A549 (cell line): ENCODE measurements at regions not wholly inside any gene's neighbourhood (a gene's known extent, or its start where the extent isn't known, plus 50 kb on each side); places are given as distances from the start of the nearest gene placed in this dataset.

Source experiments
- ATAC-seq, 2 experiments: fragments of 200-7000 bp in 1 of 2; fragments of >200 bp in 1 of 2; cut with Nextera tagmentation in 1 of 2; cut with Tn5 transposase in 1 of 2; 3 replicates each; pipeline versions ENCODE4 v1.8.0 to v1.9.1; 2018 to 2020; ENCODE audit warnings: mild to moderate bottlenecking in 1 of 2, moderate library complexity in 1 of 2
- CTCF ChIA-PET: fragments of 300-600 bp; sonication (Branson Sonifier 250); formaldehyde crosslinking; extraction: SDS; loops from one replicate; lab custom pipeline; 2021; ENCODE audit warnings: antibody characterized with exemption, inconsistent platforms; lab: Yijun Ruan, JAX
- POLR2A ChIA-PET: fragments of 350-600 bp; formaldehyde crosslinking; extraction: SDS; loops from one replicate; lab custom pipeline; 2021; ENCODE audit warnings: antibody characterized with exemption, inconsistent platforms; lab: Yijun Ruan, JAX
- DNase-seq, 2 experiments: peaks; one replicate each; pipeline versions ENCODE4 v3.0.0 to v3.0.0-alpha.2; 2011 to 2016; ENCODE audit warnings: low read depth in 1 of 2, low spot score in 1 of 2
- FAIRE-seq: peaks from 2 replicates; lab custom pipeline; 2011; peaks lifted over from hg19 to GRCh38; lab: Jason Lieb, UNC
- H3K27ac ChIP-seq, 2 experiments: fragments of >200 bp; sonication (Bioruptor Twin); formaldehyde crosslinking; 3 replicates each; pipeline ENCODE4 v1.5.1; 2016 to 2017
- H3K4me1 ChIP-seq: fragments of >200 bp; sonication (Bioruptor Twin); formaldehyde crosslinking; 3 replicates; pipeline ENCODE4 v1.6.1; 2016
- H3K4me2 ChIP-seq: fragments of >200 bp; sonication (Bioruptor Twin); formaldehyde crosslinking; 3 replicates; pipeline ENCODE4 v1.6.1; 2016
- H3K4me3 ChIP-seq: fragments of >200 bp; sonication (Bioruptor Twin); formaldehyde crosslinking; 3 replicates; pipeline ENCODE4 v1.5.1; 2016
- H3K9me3 ChIP-seq: fragments of >200 bp; sonication (Bioruptor Twin); formaldehyde crosslinking; 3 replicates; pipeline ENCODE4 v1.6.1; 2016
- CEBPB ChIP-seq, 2 experiments: fragments of >200 bp in 1 of 2; sonication (Bioruptor Twin) in 1 of 2; formaldehyde crosslinking in 1 of 2; IDR thresholded peaks; 2 replicates each; pipeline ENCODE4 v1.6.1; 2012 to 2016
- CHD2 ChIP-seq: fragments of 150-350 bp; IDR thresholded peaks from 2 replicates; pipeline ENCODE4 v1.6.1; 2014; ENCODE audit warnings: low read length; ENCODE audit not compliant: partially characterized antibody
- EHF ChIP-seq: fragments of 250-450 bp; sonication (Bioruptor Pico); IDR thresholded peaks from 2 replicates; pipeline ENCODE4 v1.5.0; 2020; ENCODE audit warnings: mild to moderate bottlenecking
- EHMT2 ChIP-seq: fragments of 200-600 bp; sonication (generic); IDR thresholded peaks from 2 replicates; pipeline ENCODE4 v1.6.1; 2016; ENCODE audit warnings: antibody characterized with exemption, low read depth, mild to moderate bottlenecking, moderate library complexity
- EP300 ChIP-seq, 2 experiments: fragments of >200 bp; sonication (Bioruptor Twin); formaldehyde crosslinking; IDR thresholded peaks; 2 replicates in 1 of 2; 3 replicates in 1 of 2; pipeline ENCODE4 v1.6.1; 2016 to 2017
- GATA3 ChIP-seq: IDR thresholded peaks from 2 replicates; pipeline ENCODE4 v1.6.1; 2012; ENCODE audit warnings: borderline replicate concordance
- HOXA7 ChIP-seq: fragments of 250-450 bp; sonication (Bioruptor Pico); IDR thresholded peaks from 2 replicates; pipeline ENCODE4 v1.5.0; 2020; ENCODE audit warnings: mild to moderate bottlenecking, moderate library complexity
- JUN ChIP-seq, 2 experiments: fragments of >200 bp; sonication (Bioruptor Twin); formaldehyde crosslinking; IDR thresholded peaks; 2 replicates in 1 of 2; 3 replicates in 1 of 2; pipeline ENCODE4 v1.6.1; 2016 to 2017
- JUNB ChIP-seq: fragments of >200 bp; sonication (Bioruptor Twin); formaldehyde crosslinking; IDR thresholded peaks from 2 replicates; pipeline ENCODE4 v1.6.1; 2016
- NFE2L2 ChIP-seq: fragments of 150-350 bp; conservative IDR thresholded peaks from 2 replicates; pipeline ENCODE4 v1.6.1; 2014; ENCODE audit warnings: low read length
- RCOR1 ChIP-seq: fragments of 150-350 bp; IDR thresholded peaks from 2 replicates; pipeline ENCODE4 v1.6.1; 2014; ENCODE audit warnings: antibody characterized with exemption, low read length, low read depth
- RFX5 ChIP-seq: fragments of 450-650 bp; IDR thresholded peaks from 2 replicates; pipeline ENCODE4 v1.7.1; 2014; ENCODE audit warnings: antibody characterized with exemption, mild to moderate bottlenecking, moderate library complexity
- TP53 ChIP-seq: fragments of 250-450 bp; sonication (Bioruptor Pico); IDR thresholded peaks from 2 replicates; pipeline ENCODE4 v1.5.0; 2021; ENCODE audit warnings: mild to moderate bottlenecking, moderate library complexity
- ZC3H11A ChIP-seq: fragments of 450-650 bp; IDR thresholded peaks from 2 replicates; pipeline ENCODE4 v1.6.1; 2014; ENCODE audit warnings: antibody characterized with exemption, mild to moderate bottlenecking
- ZFP36 ChIP-seq: fragments of 450-650 bp; IDR thresholded peaks from 2 replicates; pipeline ENCODE4 v1.6.1; 2014; ENCODE audit warnings: borderline replicate concordance; ENCODE audit not compliant: partially characterized antibody
- WGBS: methylation state at CpG from one replicate; pipeline ENCODE4 v1.1.6; 2017; ENCODE audit errors: missing lambda C conversion rate; 5-methylcytosine and 5-hydroxymethylcytosine counted together
- TF ChIP-seq, protein P1 (sequence below): fragments of 150-350 bp; IDR thresholded peaks from 2 replicates; pipeline ENCODE4 v1.6.1; 2014; ENCODE audit warnings: low read depth, mild to moderate bottlenecking, low read length
- TF ChIP-seq, protein P2 (sequence below): fragments of 450-650 bp; IDR thresholded peaks from 2 replicates; pipeline ENCODE4 v1.6.1; 2014; ENCODE audit warnings: antibody characterized with exemption
- TF ChIP-seq, protein P3 (sequence below): fragments of >200 bp; sonication (Bioruptor Twin); formaldehyde crosslinking; IDR thresholded peaks from 3 replicates; pipeline ENCODE4 v1.6.1; 2016
- TF ChIP-seq, protein P4 (sequence below): fragments of 250-450 bp; sonication (Bioruptor Pico); IDR thresholded peaks from 2 replicates; pipeline ENCODE4 v1.5.0; 2020; ENCODE audit warnings: low read depth, mild to moderate bottlenecking, moderate library complexity
- TF ChIP-seq, protein P5 (sequence below): fragments of >200 bp; sonication (Bioruptor Twin); formaldehyde crosslinking; IDR thresholded peaks from 3 replicates; pipeline ENCODE4 v1.5.1; 2016
- TF ChIP-seq, protein P6 (sequence below): IDR thresholded peaks from 2 replicates; pipeline ENCODE4 v1.6.1; 2012

DNA sequence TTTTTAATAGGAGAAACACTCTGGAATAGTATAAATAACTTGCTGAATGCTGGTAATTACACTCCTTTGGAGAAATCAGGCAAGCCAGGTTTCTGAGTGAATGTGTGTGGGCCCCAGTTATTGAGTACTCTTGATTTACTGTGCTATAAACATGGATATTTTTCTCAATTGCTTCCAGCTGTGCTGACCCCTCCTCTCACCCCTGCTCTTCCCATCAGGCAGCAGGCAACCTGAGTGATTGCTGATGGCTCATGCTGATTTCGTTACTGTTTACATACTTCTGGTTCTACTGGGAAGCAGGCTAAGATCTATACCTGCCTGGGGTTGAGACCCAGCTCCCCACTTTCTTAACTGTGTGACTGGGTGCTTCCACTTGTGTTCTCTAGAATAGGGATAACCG lies 68.5 kb downstream of the DHCR7 start:
- ATAC-seq (no peak), FAIRE-seq (no peak), DNase-seq (no peak)
- TF ChIP-seq HOXA7 (no peak), JUNB (no peak), JUN (IDR thresholded peaks at IDR 0.05) (no peak), GATA3 (no peak), EHF (CRISPR knock-in tag) (no peak), CEBPB (IDR thresholded peaks at IDR 0.05) (no peak), ZFP36 (no peak), RCOR1 (no peak), EHMT2 (no peak), TP53 (CRISPR knock-in tag) (no peak)
- TF ChIP-seq, protein P1, sequence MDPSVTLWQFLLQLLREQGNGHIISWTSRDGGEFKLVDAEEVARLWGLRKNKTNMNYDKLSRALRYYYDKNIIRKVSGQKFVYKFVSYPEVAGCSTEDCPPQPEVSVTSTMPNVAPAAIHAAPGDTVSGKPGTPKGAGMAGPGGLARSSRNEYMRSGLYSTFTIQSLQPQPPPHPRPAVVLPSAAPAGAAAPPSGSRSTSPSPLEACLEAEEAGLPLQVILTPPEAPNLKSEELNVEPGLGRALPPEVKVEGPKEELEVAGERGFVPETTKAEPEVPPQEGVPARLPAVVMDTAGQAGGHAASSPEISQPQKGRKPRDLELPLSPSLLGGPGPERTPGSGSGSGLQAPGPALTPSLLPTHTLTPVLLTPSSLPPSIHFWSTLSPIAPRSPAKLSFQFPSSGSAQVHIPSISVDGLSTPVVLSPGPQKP = no peak
- TF ChIP-seq, protein P2, sequence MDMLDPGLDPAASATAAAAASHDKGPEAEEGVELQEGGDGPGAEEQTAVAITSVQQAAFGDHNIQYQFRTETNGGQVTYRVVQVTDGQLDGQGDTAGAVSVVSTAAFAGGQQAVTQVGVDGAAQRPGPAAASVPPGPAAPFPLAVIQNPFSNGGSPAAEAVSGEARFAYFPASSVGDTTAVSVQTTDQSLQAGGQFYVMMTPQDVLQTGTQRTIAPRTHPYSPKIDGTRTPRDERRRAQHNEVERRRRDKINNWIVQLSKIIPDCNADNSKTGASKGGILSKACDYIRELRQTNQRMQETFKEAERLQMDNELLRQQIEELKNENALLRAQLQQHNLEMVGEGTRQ = no peak
- POLR2A ChIA-PET = no interaction called here
- Histone ChIP-seq H3K4me3 (no peak overlapping the region), H3K27ac (no peak overlapping the region), H3K4me2 (no peak overlapping the region), H3K9me3 (0 out of 3 replicates have a peak, but pooled peaks cover 3% of the 10 kb centered on the region), H3K4me1 (no peaks in the 10 kb centered on the region)
- WGBS = 0% methylated on average over 2 of the region's 2 CpGs
- CTCF ChIA-PET = no interaction called here

DNA sequence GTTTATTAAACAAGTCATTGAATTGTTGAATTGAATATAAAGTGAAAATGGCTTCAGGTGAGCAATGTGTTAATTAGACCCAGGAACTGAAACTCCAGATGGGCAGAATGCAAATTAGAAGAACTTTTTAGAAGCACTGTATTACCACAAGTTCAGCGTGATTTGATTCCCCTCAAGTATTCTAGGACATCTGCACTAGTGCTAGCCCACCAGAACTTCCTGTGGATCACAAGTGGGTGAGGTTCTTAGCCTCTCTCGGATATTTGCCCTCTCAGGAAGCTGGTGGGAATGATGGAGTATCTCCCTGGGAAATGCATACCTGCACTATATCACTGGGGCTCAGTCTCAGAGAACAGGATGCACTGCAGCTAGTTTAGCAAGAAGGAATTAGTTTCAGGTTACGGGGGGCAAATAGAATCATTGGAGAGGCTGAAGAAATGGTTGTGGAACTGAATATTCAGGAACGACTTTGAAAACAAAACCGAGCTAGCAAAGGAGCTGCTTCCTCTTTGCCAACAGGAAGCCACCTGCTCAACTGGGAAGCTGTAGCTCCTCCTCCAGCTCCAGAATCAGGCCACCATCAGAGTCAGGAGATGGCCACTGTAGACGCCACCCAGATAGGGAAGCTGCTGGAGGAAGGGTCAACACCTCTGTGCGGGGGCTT lies 74.3 kb downstream of the DHCR7 start:
- Histone ChIP-seq H3K4me2 (no peak overlapping the region), H3K4me1 (no peaks in the 10 kb centered on the region), H3K27ac (no peak overlapping the region), H3K4me3 (no peak overlapping the region), H3K9me3 (no peaks in the 10 kb centered on the region)
- ATAC-seq (no peak), FAIRE-seq (no peak), DNase-seq (no peak)
- WGBS = 28% methylated on average over 7 of the region's 7 CpGs
- CTCF ChIA-PET = interaction anchor here (0.5 to 2.1 kb wide), 10 partner anchors 8 to 564 kb away, joined by 3 to 7 read pairs (median 4); no protein-coding TSS in a partner anchor
- TF ChIP-seq ZC3H11A (no peak), CHD2 (no peak), EP300 (IDR thresholded peaks at IDR 0.05) (no peak), TP53 (CRISPR knock-in tag) (no peak), EHF (CRISPR knock-in tag) (no peak), RFX5 (no peak), CEBPB (IDR thresholded peaks at IDR 0.05) (no peak), HOXA7 (no peak), NFE2L2 (no peak), GATA3 (no peak)
- TF ChIP-seq, protein P3, sequence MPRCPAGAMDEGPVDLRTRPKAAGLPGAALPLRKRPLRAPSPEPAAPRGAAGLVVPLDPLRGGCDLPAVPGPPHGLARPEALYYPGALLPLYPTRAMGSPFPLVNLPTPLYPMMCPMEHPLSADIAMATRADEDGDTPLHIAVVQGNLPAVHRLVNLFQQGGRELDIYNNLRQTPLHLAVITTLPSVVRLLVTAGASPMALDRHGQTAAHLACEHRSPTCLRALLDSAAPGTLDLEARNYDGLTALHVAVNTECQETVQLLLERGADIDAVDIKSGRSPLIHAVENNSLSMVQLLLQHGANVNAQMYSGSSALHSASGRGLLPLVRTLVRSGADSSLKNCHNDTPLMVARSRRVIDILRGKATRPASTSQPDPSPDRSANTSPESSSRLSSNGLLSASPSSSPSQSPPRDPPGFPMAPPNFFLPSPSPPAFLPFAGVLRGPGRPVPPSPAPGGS = no peak
- TF ChIP-seq, protein P4, sequence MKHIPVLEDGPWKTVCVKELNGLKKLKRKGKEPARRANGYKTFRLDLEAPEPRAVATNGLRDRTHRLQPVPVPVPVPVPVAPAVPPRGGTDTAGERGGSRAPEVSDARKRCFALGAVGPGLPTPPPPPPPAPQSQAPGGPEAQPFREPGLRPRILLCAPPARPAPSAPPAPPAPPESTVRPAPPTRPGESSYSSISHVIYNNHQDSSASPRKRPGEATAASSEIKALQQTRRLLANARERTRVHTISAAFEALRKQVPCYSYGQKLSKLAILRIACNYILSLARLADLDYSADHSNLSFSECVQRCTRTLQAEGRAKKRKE (CRISPR knock-in tag) = no peak
- TF ChIP-seq, protein P5, sequence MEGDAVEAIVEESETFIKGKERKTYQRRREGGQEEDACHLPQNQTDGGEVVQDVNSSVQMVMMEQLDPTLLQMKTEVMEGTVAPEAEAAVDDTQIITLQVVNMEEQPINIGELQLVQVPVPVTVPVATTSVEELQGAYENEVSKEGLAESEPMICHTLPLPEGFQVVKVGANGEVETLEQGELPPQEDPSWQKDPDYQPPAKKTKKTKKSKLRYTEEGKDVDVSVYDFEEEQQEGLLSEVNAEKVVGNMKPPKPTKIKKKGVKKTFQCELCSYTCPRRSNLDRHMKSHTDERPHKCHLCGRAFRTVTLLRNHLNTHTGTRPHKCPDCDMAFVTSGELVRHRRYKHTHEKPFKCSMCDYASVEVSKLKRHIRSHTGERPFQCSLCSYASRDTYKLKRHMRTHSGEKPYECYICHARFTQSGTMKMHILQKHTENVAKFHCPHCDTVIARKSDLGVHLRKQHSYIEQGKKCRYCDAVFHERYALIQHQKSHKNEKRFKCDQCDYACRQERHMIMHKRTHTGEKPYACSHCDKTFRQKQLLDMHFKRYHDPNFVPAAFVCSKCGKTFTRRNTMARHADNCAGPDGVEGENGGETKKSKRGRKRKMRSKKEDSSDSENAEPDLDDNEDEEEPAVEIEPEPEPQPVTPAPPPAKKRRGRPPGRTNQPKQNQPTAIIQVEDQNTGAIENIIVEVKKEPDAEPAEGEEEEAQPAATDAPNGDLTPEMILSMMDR = no peak
- TF ChIP-seq, protein P6, sequence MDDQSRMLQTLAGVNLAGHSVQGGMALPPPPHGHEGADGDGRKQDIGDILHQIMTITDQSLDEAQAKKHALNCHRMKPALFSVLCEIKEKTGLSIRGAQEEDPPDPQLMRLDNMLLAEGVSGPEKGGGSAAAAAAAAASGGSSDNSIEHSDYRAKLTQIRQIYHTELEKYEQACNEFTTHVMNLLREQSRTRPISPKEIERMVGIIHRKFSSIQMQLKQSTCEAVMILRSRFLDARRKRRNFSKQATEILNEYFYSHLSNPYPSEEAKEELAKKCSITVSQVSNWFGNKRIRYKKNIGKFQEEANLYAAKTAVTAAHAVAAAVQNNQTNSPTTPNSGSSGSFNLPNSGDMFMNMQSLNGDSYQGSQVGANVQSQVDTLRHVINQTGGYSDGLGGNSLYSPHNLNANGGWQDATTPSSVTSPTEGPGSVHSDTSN = no peak
- POLR2A ChIA-PET = no interaction called here
